IMR-90 (cell line): ENCODE measurements at regions not wholly inside any gene's neighbourhood (a gene's known extent, or its start where the extent isn't known, plus 50 kb on each side); places are given as distances from the start of the nearest gene placed in this dataset.

Source experiments
- ATAC-seq: fragments of 200-7000 bp; cut with Tn5 transposase; 2 replicates; pipeline ENCODE4 v1.9.1; 2020; ENCODE audit warnings: low read depth, mild to moderate bottlenecking, moderate library complexity
- BruUV-seq: library from RNA; stranded (reverse); fragments of 400-500 nt; replicated peaks from 2 replicates; lab custom pipeline; 2021; lab: Mats Ljungman, UMichigan
- CTCF ChIA-PET: fragments of 300-600 bp; formaldehyde crosslinking; extraction: SDS; loops from one replicate; lab custom pipeline; 2021; ENCODE audit warnings: antibody characterized with exemption; lab: Yijun Ruan, JAX
- POLR2A ChIA-PET: fragments of 300-600 bp; sonication (Branson Sonifier 250); formaldehyde crosslinking; loops from one replicate; lab custom pipeline; 2022; ENCODE audit warnings: antibody characterized with exemption; ENCODE audit not compliant: unreplicated experiment; lab: Charles Lee
- DNase-seq: peaks from one replicate; pipeline ENCODE4 v3.0.0; 2013
- H2AFZ ChIP-seq: replicated peaks from 2 replicates; pipeline ENCODE3; 2013; ENCODE audit warnings: low read length, mild to moderate bottlenecking; ENCODE audit not compliant: poor library complexity
- H2AK5ac ChIP-seq: 2 replicates; pipeline ENCODE4 v1.6.1; 2013; ENCODE audit warnings: low read depth, low read length, inconsistent platforms
- H2AK9ac ChIP-seq: replicated peaks from 2 replicates; pipeline ENCODE3; 2013; ENCODE audit warnings: mild to moderate bottlenecking, low read depth, low read length, moderate library complexity; ENCODE audit not compliant: poor library complexity
- H2BK120ac ChIP-seq: 2 replicates; pipeline ENCODE4 v1.6.1; 2013; ENCODE audit warnings: low read depth, low read length, inconsistent platforms
- H2BK15ac ChIP-seq: 3 replicates; pipeline ENCODE4 v1.6.1; 2013; ENCODE audit warnings: low read depth, low read length, inconsistent platforms
- H2BK20ac ChIP-seq: 2 replicates; pipeline ENCODE4 v1.6.1; 2013; ENCODE audit warnings: low read depth, mild to moderate bottlenecking, inconsistent platforms, low read length, moderate library complexity
- H2BK5ac ChIP-seq: 2 replicates; pipeline ENCODE4 v1.6.1; 2013; ENCODE audit warnings: mild to moderate bottlenecking, low read depth, low read length, inconsistent platforms; ENCODE audit not compliant: poor library complexity, severe bottlenecking
- H3K14ac ChIP-seq: replicated peaks from 2 replicates; pipeline ENCODE4 v1.6.1; 2013; ENCODE audit warnings: low read depth, low read length, inconsistent platforms
- H3K18ac ChIP-seq: 2 replicates; pipeline ENCODE4 v1.6.1; 2013; ENCODE audit warnings: low read depth, low read length, control low read depth
- H3K23ac ChIP-seq: 2 replicates; pipeline ENCODE4 v1.6.1; 2013; ENCODE audit warnings: low read depth, low read length, inconsistent platforms
- H3K27ac ChIP-seq: 2 replicates; pipeline ENCODE4 v1.5.1; 2013; ENCODE audit warnings: mild to moderate bottlenecking, control low read depth, low read length; ENCODE audit not compliant: insufficient read depth
- H3K27me3 ChIP-seq: 2 replicates; pipeline ENCODE4 v1.6.1; 2013; ENCODE audit warnings: low read length; ENCODE audit not compliant: control insufficient read depth, insufficient read depth
- H3K36me3 ChIP-seq: 2 replicates; pipeline ENCODE4 v1.6.1; 2013; ENCODE audit warnings: low read length, mixed read lengths; ENCODE audit not compliant: control insufficient read depth, insufficient read depth
- H3K4ac ChIP-seq: 2 replicates; pipeline ENCODE4 v1.6.1; 2013; ENCODE audit warnings: low read depth, low read length, inconsistent platforms
- H3K4me1 ChIP-seq: 2 replicates; pipeline ENCODE4 v1.6.1; 2013; ENCODE audit warnings: low read length, mixed read lengths; ENCODE audit not compliant: control insufficient read depth, insufficient read depth
- H3K4me2 ChIP-seq: 2 replicates; pipeline ENCODE4 v1.6.1; 2013; ENCODE audit warnings: low read depth, mild to moderate bottlenecking, control low read depth, low read length, moderate library complexity
- H3K4me3 ChIP-seq: 2 replicates; pipeline ENCODE4 v1.5.1; 2013; ENCODE audit warnings: low read depth, mild to moderate bottlenecking, control low read depth, low read length, moderate library complexity; ENCODE audit not compliant: insufficient read depth
- H3K56ac ChIP-seq: 2 replicates; pipeline ENCODE4 v1.6.1; 2013; ENCODE audit warnings: low read length, inconsistent platforms; ENCODE audit not compliant: insufficient read depth; ENCODE audit errors: extremely low read depth
- H3K79me1 ChIP-seq, 2 experiments: 2 replicates each; pipeline ENCODE4 v1.6.1; 2013; ENCODE audit warnings: low read length in 2 of 2, inconsistent platforms in 1 of 2, low read depth in 1 of 2
- H3K9ac ChIP-seq: 2 replicates; pipeline ENCODE4 v1.6.1; 2013; ENCODE audit warnings: low read depth, low read length, control low read depth
- H3K9me1 ChIP-seq: 2 replicates; pipeline ENCODE4 v1.6.1; 2013; ENCODE audit warnings: low read length, inconsistent platforms; ENCODE audit not compliant: insufficient read depth
- H3K9me3 ChIP-seq: 2 replicates; pipeline ENCODE4 v1.6.1; 2013; ENCODE audit warnings: low read length; ENCODE audit not compliant: control insufficient read depth, insufficient read depth
- H4K20me1 ChIP-seq: 2 replicates; pipeline ENCODE4 v1.6.1; 2013; ENCODE audit warnings: low read length, inconsistent platforms; ENCODE audit not compliant: insufficient read depth
- H4K5ac ChIP-seq: 2 replicates; pipeline ENCODE4 v1.6.1; 2013; ENCODE audit warnings: mild to moderate bottlenecking, low read depth, low read length, control low read depth
- H4K8ac ChIP-seq, 2 experiments: 2 replicates each; pipeline ENCODE4 v1.6.1; 2013; ENCODE audit warnings: low read depth in 2 of 2, low read length in 2 of 2, control low read depth in 1 of 2, inconsistent platforms in 1 of 2
- H4K91ac ChIP-seq: 2 replicates; pipeline ENCODE4 v1.6.1; 2013; ENCODE audit warnings: low read depth, low read length, inconsistent platforms; ENCODE audit not compliant: insufficient read depth
- NFE2L2 ChIP-seq: fragments of 150-350 bp; IDR thresholded peaks from 2 replicates; pipeline ENCODE4 v1.6.1; 2016; ENCODE audit warnings: low read depth, mild to moderate bottlenecking, low read length
- RFX5 ChIP-seq: IDR thresholded peaks from 2 replicates; pipeline ENCODE4 v1.8.0; 2012; ENCODE audit warnings: low read depth, mild to moderate bottlenecking, low read length, moderate library complexity
- WGBS, 2 experiments: methylation state at CpG; one replicate each; pipeline versions ENCODE4 v1.1.5 to v1.1.7; 2013; ENCODE audit warnings: missing lambda C conversion rate in 2 of 2; ENCODE audit not compliant: insufficient read length in 1 of 2; ENCODE audit errors: extremely low coverage in 2 of 2; 5-methylcytosine and 5-hydroxymethylcytosine counted together
- dilution Hi-C: fragments of 300-500 bp; cut with HindIII; formaldehyde crosslinking; loops from one replicate; pipeline ENCODE4 v1.14.3; 2018; ENCODE audit warnings: low sequenced_read_pairs; ENCODE audit not compliant: unreplicated experiment
- in situ Hi-C: fragments of 300-500 bp; cut with MboI; formaldehyde crosslinking; loops from 3 replicates; pipeline ENCODE4 v1.14.3; 2019; ENCODE audit warnings: low sequenced_read_pairs, inconsistent platforms, mixed read lengths
- intact Hi-C: fragments of 100-400 bp; cut with micrococcal nuclease; formaldehyde crosslinking; loops from 2 replicates; pipeline ENCODE4 v1.10.0; 2022
- TF ChIP-seq, protein P1 (sequence below): fragments of 150-350 bp; IDR thresholded peaks from 2 replicates; pipeline ENCODE4 v1.6.1; 2017; ENCODE audit warnings: mild to moderate bottlenecking, antibody characterized with exemption, low read length, low read depth

DNA sequence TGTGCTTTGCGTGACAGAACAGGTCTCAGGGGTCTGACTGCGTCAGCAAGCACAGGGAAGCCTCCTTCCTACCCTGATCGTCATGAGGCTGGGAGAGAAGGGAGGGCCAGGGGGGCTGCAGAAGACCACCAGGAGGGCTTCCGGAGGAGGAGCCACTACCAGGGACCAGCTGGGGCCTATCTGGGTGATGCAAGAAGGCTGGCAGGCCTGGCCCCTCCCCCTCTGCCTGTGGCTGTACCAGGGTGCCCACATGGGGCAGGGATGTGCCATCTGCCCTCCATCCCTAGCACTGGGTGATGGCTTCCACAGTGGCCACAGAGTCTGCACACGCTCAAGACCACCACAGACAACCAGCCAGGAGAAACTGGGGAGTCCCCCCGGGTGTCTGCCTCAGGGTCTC, 116.4 kb upstream of the NKX1-1 start:
- Histone ChIP-seq H2AK9ac (no peak overlapping the region), H3K9ac (no peak overlapping the region), H4K8ac (no peak overlapping the region), H3K27ac (no peak overlapping the region), H2BK15ac (no peak overlapping the region), H2BK120ac (no peak overlapping the region), H2AK5ac (no peak overlapping the region), H3K23ac (no peak overlapping the region), H2BK20ac (no peak overlapping the region), H3K4ac (no peak overlapping the region), H2AFZ (no peak overlapping the region), H4K20me1 (no peaks in the 10 kb centered on the region), H3K4me2 (no peak overlapping the region), H4K91ac (no peak overlapping the region), H3K4me1 (no peaks in the 10 kb centered on the region), H3K56ac (no peak overlapping the region), H3K4me3 (no peak overlapping the region), H3K14ac (no peak overlapping the region), H3K18ac (no peak overlapping the region), H3K79me1 (no peaks in the 10 kb centered on the region), H3K9me1 (no peaks in the 10 kb centered on the region), H4K5ac (no peak overlapping the region), H3K9me3 (peaks cover 5% of the 10 kb centered on the region; the same call in 1 of the 2 replicates), H2BK5ac (no peak overlapping the region), H3K27me3 (peaks cover 62% of the 10 kb centered on the region), H3K36me3 (no peaks in the 10 kb centered on the region)
- intact Hi-C loops (no loop called here), in situ Hi-C loops (no loop called here), dilution Hi-C loops (no loop called here)
- ATAC-seq (no peak), DNase-seq (no peak)
- 100% methylated on average over 1 of the region's 6 CpGs; no CpG with 5 or more reads in 1 of the 2 experiments for WGBS, 2 experiments
- TF ChIP-seq RFX5 (no peak), NFE2L2 (no peak)
- TF ChIP-seq, protein P1, sequence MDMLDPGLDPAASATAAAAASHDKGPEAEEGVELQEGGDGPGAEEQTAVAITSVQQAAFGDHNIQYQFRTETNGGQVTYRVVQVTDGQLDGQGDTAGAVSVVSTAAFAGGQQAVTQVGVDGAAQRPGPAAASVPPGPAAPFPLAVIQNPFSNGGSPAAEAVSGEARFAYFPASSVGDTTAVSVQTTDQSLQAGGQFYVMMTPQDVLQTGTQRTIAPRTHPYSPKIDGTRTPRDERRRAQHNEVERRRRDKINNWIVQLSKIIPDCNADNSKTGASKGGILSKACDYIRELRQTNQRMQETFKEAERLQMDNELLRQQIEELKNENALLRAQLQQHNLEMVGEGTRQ: no peak
- POLR2A ChIA-PET: no interaction called here
- CTCF ChIA-PET: no interaction called here
- no TSS peak for BruUV-seq
